Retinal pigment epithelial cell (primary cell): ENCODE measurements at regions not wholly inside any gene's neighbourhood (a gene's known extent, or its start where the extent isn't known, plus 50 kb on each side); places are given as distances from the start of the nearest gene placed in this dataset.

Experiments used
- DNase-seq: peaks from one replicate; pipeline ENCODE4 v3.0.0-alpha.2; 2010; ENCODE audit warnings: low read depth
- H3K4me3 ChIP-seq: 2 replicates; pipeline ENCODE4 v1.5.1; 2011; ENCODE audit warnings: mild to moderate bottlenecking, low read length, control low read depth, moderate library complexity
- CTCF ChIP-seq: conservative IDR thresholded peaks from 2 replicates; pipeline ENCODE4 v1.5.1; 2011; ENCODE audit warnings: low read depth, low read length, control low read depth, inconsistent platforms

- no peak for DNase-seq
- no peak for TF ChIP-seq CTCF
- H3K4me3 ChIP-seq = no peak overlapping the region
Observed at GRCh38 chr21:43305336-43305665, 121.6 kb downstream of the SIK1 start.

GRCh38 chr21:43304621-43305335, 122.2 kb downstream of the SIK1 start:
- H3K4me3 ChIP-seq = no peak overlapping the region
- no peak for TF ChIP-seq CTCF
- DNase-seq = no peak

- no peak for TF ChIP-seq CTCF
- H3K4me3 ChIP-seq = no peak overlapping the region
- DNase-seq = no peak
Observed at GRCh38 chr21:43304206-43304605, 122.7 kb downstream of the SIK1 start.

- H3K4me3 ChIP-seq = no peak overlapping the region
- DNase-seq = no peak
- TF ChIP-seq CTCF = no peak
Observed at GRCh38 chr21:43303275-43304178, 123.4 kb downstream of the SIK1 start.

GRCh38 chr21:43302769-43303168, 124.2 kb downstream of the SIK1 start:
- DNase-seq = no peak
- no peak for TF ChIP-seq CTCF
- no peak overlapping the region for H3K4me3 ChIP-seq

GRCh38 chr21:43302062-43302700, 124.8 kb downstream of the SIK1 start:
- no peak overlapping the region for H3K4me3 ChIP-seq
- no peak for TF ChIP-seq CTCF
- DNase-seq = no peak
